SU-DHL-6 (cell line): ENCODE measurements at regions not wholly inside any gene's neighbourhood (a gene's known extent, or its start where the extent isn't known, plus 50 kb on each side); places are given as distances from the start of the nearest gene placed in this dataset.

Experiments used
- CTCF ChIP-seq: fragments of 200-600 bp; sonication (generic); IDR thresholded peaks from one replicate; pipeline ENCODE4 v1.5.1; 2017; ENCODE audit warnings: antibody characterized with exemption, mild to moderate bottlenecking, low read length, moderate library complexity; ENCODE audit not compliant: insufficient read depth, poor library complexity, severe bottlenecking
- EZH2phosphoT487 ChIP-seq: fragments of 200-600 bp; sonication (generic), shearing (Covaris generic); conservative IDR thresholded peaks from 2 replicates; pipeline ENCODE4 v1.6.1; 2018; ENCODE audit warnings: mild to moderate bottlenecking, antibody characterized with exemption, low read length, moderate library complexity, mixed read lengths

DNA sequence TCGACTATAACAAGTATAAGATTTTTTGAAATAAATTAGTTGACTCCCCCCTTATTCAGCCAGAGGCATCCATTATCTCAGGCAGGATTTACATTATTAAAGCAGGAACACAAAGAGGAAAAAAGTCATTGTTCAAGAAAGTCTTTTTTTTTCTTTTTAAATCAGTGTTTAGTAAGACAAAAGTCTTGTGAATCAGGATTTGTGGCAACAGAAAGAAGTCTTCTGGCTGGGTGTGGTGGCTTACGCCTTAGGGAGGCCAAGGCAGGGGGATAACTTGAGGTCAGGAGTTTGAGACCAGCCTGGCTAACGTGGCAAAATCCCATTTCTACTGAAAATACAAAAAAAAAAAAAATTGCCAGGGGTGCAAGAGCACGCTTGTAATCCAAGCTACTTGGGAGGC lies 505.5 kb downstream of the LMO4 start:
- TF ChIP-seq CTCF (no peak), EZH2phosphoT487 (no peak)
